K562 (cell line): ENCODE measurements at regions not wholly inside any gene's neighbourhood (a gene's known extent, or its start where the extent isn't known, plus 50 kb on each side); places are given as distances from the start of the nearest gene placed in this dataset.

ENCODE experiments used
- E2F5 ChIP-seq: sonication (generic); formaldehyde crosslinking; IDR thresholded peaks from 2 replicates; pipeline ENCODE4 v1.8.0; 2022; ENCODE audit warnings: mild to moderate bottlenecking, missing genetic modification reagents
- ELF1 ChIP-seq: fragments of 200-800 bp; sonication (Bioruptor generic); IDR thresholded peaks from 2 replicates; pipeline ENCODE4 v1.6.1; 2016; ENCODE audit warnings: missing genetic modification characterization, missing compliant biosample characterization
- ETV6 ChIP-seq, 3 experiments: fragments of 150-350 bp in 1 of 3; sonication (generic) in 1 of 3; formaldehyde crosslinking in 1 of 3; IDR thresholded peaks; 2 replicates each; pipeline versions ENCODE4 v1.6.1 to v1.8.0; 2014 to 2022; ENCODE audit warnings: borderline replicate concordance in 2 of 3, low read depth in 2 of 3, antibody characterized with exemption in 1 of 3, low read length in 1 of 3, mild to moderate bottlenecking in 1 of 3, missing genetic modification reagents in 1 of 3
- HDAC2 ChIP-seq: fragments of 450-650 bp; IDR thresholded peaks from 2 replicates; pipeline ENCODE4 v1.6.1; 2016; ENCODE audit warnings: mild to moderate bottlenecking
- HOXB6 ChIP-seq: fragments of 250-450 bp; sonication (Bioruptor Pico); IDR thresholded peaks from 2 replicates; pipeline ENCODE4 v1.5.1; 2022; ENCODE audit warnings: mild to moderate bottlenecking, borderline replicate concordance
- RAD21 ChIP-seq, 2 experiments: fragments of 250-450 bp in 1 of 2; fragments of 450-650 bp in 1 of 2; sonication (Bioruptor Pico) in 1 of 2; formaldehyde crosslinking in 1 of 2; IDR thresholded peaks in 1 of 2; conservative IDR thresholded peaks in 1 of 2; 2 replicates each; pipeline versions ENCODE4 v1.4.0 to v1.8.0; 2020 to 2022; ENCODE audit warnings: mild to moderate bottlenecking in 2 of 2, moderate library complexity in 1 of 2
- SREBF2 ChIP-seq: sonication (generic); formaldehyde crosslinking; IDR thresholded peaks from 2 replicates; pipeline ENCODE4 v1.4.0; 2020; ENCODE audit warnings: mild to moderate bottlenecking, missing genetic modification reagents
- ZBTB1 ChIP-seq: sonication (generic); formaldehyde crosslinking; IDR thresholded peaks from 2 replicates; pipeline ENCODE4 v1.8.1; 2023; ENCODE audit warnings: missing genetic modification reagents, low read depth, mild to moderate bottlenecking, borderline replicate concordance
- TF ChIP-seq, protein P1 (sequence below), 3 experiments: IDR thresholded peaks in 2 of 3; conservative IDR thresholded peaks in 1 of 3; 2 replicates each; pipeline ENCODE4 v1.5.1; 2011 to 2012; ENCODE audit warnings: low read length in 3 of 3, mild to moderate bottlenecking in 3 of 3, control low read depth in 2 of 3, improper control_type of control experiment in 1 of 3, inconsistent platforms in 1 of 3, low read depth in 1 of 3, mixed read lengths in 1 of 3, moderate library complexity in 1 of 3; ENCODE audit not compliant: insufficient read depth in 2 of 3
- TF ChIP-seq, protein P2 (sequence below): sonication (generic); formaldehyde crosslinking; IDR thresholded peaks from 2 replicates; pipeline ENCODE4 v1.9.0; 2022; ENCODE audit warnings: mild to moderate bottlenecking, missing genetic modification reagents

DNA sequence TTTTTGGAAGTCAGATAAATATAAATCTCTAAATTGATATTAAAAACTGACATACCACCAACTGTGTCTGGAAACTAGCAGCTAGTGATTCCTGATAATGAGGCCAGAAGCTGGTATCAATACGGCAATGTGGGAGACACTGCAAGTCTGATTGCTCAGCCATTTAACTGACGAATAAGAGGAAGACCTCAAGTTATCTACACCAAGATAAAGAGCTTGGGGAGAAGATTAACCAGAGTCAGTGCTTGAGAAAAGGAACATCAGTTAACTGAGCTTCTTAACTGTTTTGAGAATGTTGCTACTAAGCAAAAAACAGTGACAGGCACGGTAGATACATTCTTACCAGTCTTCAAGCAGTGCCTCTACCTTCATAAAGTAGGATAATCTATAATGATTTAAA is 140.4 kb upstream of the TENT5A start:
- TF ChIP-seq E2F5 (CRISPR knock-in tag) (no peak), ETV6 (IDR thresholded peaks at IDR 0.05; ENCODE audit: borderline replicate concordance in 1 of 2, low read depth in 2 of 2, low read length in 1 of 2) (no peak), ETV6 (CRISPR knock-in tag; IDR thresholded peaks at IDR 0.05; ENCODE audit: borderline replicate concordance) (no peak), ELF1 (tag) (no peak), SREBF2 (no peak), HOXB6 (CRISPR knock-in tag) (no peak), ZBTB1 (CRISPR knock-in tag) (no peak), HDAC2 (no peak), RAD21 (CRISPR knock-in tag; conservative IDR thresholded peaks at IDR 0.05 in 1 of 2, IDR thresholded peaks at IDR 0.05 in 1 of 2) (no peak)
- TF ChIP-seq, protein P1, sequence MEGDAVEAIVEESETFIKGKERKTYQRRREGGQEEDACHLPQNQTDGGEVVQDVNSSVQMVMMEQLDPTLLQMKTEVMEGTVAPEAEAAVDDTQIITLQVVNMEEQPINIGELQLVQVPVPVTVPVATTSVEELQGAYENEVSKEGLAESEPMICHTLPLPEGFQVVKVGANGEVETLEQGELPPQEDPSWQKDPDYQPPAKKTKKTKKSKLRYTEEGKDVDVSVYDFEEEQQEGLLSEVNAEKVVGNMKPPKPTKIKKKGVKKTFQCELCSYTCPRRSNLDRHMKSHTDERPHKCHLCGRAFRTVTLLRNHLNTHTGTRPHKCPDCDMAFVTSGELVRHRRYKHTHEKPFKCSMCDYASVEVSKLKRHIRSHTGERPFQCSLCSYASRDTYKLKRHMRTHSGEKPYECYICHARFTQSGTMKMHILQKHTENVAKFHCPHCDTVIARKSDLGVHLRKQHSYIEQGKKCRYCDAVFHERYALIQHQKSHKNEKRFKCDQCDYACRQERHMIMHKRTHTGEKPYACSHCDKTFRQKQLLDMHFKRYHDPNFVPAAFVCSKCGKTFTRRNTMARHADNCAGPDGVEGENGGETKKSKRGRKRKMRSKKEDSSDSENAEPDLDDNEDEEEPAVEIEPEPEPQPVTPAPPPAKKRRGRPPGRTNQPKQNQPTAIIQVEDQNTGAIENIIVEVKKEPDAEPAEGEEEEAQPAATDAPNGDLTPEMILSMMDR (IDR thresholded peaks at IDR 0.05 in 2 of 3, conservative IDR thresholded peaks at IDR 0.05 in 1 of 3; ENCODE audit: insufficient read depth in 2 of 3, low read depth in 1 of 3, low read length in 3 of 3), result no peak
- TF ChIP-seq, protein P2, sequence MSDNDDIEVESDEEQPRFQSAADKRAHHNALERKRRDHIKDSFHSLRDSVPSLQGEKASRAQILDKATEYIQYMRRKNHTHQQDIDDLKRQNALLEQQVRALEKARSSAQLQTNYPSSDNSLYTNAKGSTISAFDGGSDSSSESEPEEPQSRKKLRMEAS (CRISPR knock-in tag), result no peak
